ENCODE measurements at regions not wholly inside any gene's neighbourhood (a gene's known extent, or its start where the extent isn't known, plus 50 kb on each side); places are given as distances from the start of the nearest gene placed in this dataset.

DNA sequence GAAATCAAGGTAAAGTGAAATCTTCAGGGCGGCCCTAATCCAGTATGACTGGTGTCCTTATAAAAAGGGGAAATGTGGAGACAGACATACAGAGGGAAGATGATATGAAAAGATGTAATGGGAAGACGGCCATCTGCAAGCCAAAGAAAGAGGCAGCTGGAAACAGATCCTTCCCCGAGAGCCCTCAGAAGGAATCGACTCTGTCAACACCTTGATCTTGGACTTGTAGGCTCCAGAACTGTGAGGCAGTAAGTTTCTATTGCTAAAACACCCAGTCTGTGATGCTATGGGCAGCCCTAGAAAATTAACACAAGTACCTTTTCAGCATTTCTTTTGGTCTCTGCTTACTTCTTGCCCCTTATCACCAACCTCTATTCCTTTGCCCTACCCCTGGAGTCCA lies 174.7 kb upstream of the TPM1 start:
- TF ChIP-seq, protein P1, sequence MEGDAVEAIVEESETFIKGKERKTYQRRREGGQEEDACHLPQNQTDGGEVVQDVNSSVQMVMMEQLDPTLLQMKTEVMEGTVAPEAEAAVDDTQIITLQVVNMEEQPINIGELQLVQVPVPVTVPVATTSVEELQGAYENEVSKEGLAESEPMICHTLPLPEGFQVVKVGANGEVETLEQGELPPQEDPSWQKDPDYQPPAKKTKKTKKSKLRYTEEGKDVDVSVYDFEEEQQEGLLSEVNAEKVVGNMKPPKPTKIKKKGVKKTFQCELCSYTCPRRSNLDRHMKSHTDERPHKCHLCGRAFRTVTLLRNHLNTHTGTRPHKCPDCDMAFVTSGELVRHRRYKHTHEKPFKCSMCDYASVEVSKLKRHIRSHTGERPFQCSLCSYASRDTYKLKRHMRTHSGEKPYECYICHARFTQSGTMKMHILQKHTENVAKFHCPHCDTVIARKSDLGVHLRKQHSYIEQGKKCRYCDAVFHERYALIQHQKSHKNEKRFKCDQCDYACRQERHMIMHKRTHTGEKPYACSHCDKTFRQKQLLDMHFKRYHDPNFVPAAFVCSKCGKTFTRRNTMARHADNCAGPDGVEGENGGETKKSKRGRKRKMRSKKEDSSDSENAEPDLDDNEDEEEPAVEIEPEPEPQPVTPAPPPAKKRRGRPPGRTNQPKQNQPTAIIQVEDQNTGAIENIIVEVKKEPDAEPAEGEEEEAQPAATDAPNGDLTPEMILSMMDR (IDR thresholded peaks at IDR 0.05) = no peak
- TF ChIP-seq EP300 (IDR thresholded peaks at IDR 0.05) = no peak
- TF ChIP-seq POLR2A (IDR thresholded peaks at IDR 0.05) = no peak
